HG02588 (cell line): ENCODE measurements at regions not wholly inside any gene's neighbourhood (a gene's known extent, or its start where the extent isn't known, plus 50 kb on each side); places are given as distances from the start of the nearest gene placed in this dataset.

Experiments used
- ATAC-seq: cut with Tn5 transposase; IDR thresholded peaks from one replicate; pipeline ENCODE4 v1.9.1; 2021; ENCODE audit warnings: mild to moderate bottlenecking, moderate library complexity; ENCODE audit not compliant: unreplicated experiment

DNA sequence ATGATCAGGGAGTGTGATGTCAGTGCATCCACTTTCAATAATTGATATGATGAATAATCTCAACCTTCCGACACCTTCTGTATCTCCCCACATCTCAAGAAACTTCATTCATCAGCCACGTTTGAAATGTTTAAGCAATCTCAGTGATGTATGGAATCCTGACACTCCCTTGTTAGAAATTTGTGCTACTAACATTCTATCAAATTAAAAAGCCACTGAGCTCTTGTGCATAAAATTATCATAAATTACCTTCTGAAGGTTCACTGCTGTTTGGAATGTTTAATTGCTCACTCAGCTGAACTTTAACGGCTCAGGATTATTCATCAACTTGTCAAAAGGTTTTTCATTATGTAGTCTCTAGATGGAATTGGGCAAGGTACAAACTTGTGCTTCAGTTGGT is 108.4 kb upstream of the DPH6 start:
- no peak for ATAC-seq

DNA sequence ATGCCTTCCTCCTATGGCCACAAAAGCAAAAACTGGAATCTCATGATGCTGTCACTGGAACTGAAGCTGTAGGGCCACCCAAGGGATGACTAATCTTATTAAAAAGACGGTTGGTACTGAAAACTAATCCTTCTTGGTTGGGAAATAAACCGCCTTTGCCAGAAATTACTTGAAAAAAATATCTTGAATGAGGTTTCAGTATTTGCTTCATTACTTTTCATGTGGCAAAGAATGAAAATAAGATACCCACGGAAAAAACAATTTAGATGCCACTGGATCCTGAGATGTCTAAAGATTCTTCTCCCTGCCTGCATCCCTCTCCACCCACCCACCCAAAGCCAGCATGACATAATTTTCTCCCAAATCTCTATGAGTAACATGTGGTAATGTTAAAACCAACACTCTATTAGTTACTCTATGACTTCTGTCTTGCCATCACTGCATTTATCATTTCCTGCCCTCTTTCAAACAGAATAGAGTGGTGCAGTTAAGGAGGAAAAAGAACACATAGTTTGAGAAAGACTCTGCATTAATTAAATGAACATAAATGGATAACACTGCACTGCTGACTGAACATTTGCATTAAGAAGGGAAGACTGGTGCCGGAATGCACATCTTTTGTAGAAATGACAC is 111.8 kb upstream of the DPH6 start:
- no peak for ATAC-seq

DNA sequence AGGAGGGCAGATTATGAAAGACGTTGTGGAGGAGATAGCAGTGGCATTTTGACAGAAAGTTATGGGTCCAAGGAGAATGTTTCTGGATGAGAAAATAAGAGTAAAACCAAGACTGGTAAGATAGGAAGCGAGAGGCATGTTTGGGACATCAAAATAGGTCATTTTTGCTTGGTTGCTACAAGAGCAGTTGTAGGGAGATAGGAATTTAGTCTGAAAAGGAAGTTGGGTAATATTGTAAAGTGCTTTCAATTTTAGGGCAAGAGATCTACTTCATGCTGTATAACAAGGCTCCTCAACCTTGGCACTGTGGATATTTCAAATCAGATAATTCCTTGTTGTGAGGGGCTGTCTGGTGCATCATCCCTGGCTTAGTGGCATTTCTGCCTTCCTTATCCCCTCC is 118.0 kb upstream of the DPH6 start:
- ATAC-seq: no peak

DNA sequence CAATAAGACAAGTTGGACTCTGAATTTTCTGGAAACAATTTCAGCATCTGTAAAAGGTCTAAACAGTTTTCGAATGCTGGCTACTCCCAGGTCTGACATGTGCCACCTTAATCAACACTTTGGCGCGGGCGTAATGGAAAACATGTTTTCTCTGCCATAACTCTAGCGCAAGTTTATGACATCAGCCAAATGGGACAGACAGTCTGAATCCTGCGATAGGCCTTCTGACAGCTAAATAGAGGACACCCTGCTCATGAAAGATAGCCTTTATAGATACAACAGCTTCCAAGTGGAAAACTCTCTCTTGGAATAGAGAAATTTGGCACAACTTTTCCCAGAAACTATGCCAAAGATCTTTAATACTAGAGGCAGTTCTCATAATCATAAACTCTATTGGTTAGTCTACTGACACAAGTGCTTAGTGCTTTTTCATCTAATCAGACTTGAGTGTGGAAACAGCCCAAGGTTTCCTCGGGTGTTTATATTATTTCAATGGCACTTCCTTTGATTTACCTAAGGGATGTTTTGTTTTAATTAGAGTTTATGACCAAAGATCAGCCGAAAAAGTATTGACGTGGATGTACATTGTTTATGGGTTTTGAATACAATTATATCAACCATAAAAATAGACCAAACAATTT is 120.1 kb upstream of the DPH6 start:
- no peak for ATAC-seq

DNA sequence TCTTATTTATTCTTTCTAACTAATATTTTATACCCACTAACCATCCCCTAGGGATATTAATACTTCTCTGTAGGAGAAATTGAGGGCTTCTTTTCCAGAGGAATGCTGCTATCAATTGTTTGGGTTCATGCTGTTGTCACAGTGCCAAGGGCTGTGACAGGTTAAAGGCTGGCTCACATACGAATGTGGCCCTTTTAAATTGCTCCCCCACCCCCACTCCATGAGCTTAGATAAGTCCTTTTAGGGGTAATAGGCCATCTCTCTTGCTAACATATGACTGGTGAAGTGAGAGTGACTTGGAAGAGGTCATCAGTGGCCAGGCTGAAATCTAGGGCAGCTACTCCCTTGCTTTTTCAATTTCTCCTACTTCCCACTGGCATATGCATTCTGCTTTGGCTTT is 121.9 kb upstream of the DPH6 start:
- ATAC-seq: no peak

DNA sequence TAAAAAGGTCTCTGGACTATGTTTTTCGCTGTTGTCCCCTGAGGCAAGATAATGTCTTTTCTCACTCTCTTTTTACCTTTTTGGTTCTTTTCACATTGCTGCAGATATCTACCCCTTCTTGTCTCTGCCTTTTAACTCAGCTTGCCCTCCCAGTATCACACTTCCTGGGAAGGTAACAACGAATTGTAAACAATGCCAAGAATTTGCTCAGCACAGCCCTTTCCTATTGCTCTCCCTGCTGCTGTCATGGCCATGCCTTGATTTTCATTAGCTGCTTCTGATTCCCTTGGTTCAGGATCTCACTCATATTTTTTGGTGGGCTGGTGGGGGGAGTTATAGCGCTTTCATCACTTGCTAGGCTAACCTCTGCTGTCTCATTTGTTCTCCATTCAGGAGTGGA is 123.1 kb upstream of the DPH6 start:
- ATAC-seq: no peak

DNA sequence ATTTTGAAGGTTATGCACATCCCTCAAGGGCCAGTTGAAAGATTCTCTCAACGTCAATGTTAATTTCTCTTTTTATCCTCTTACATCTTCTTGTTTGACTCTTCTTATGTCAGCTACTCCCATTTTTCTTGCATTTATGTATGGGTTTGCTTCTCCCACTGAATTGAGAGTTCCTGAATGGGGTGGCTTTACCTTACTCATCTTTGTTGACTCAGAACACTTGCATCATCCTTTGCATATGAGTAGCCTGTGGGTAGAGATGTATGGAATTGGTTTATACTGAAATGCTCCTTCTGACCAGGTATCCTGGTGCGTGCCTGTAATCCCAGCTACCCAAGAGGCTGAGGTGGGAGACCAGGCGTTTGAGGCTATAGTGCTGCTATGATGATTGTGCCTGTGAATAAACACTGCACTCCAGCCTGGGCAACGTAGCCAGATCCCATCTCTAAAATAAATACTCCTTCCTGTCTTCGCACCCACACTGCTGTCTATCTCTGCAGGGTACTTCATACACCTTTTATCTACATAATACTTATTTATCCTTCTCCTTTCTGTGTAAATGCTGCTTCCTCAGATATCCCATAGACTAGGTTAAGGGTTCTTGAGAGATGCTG is 123.6 kb upstream of the DPH6 start:
- ATAC-seq: no peak

DNA sequence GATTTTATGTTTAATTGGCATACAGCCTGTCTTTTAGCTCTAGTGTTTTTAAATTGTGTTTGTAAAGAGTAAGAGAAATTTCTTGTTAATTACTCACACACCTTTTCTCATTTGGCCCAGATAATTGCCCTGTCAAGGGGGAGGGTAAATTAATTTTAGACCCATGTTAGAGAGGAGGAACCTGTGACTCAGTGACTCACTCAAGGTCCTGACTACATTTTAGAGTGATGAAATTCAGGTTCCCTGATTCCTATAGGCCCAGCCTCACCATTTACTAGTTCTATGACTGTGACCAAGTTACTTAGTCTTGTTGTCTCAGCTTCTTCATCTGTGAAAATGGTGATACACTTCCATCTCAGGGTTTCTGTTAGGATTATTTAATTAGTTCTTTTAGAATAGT is 125.2 kb upstream of the DPH6 start:
- no peak for ATAC-seq

DNA sequence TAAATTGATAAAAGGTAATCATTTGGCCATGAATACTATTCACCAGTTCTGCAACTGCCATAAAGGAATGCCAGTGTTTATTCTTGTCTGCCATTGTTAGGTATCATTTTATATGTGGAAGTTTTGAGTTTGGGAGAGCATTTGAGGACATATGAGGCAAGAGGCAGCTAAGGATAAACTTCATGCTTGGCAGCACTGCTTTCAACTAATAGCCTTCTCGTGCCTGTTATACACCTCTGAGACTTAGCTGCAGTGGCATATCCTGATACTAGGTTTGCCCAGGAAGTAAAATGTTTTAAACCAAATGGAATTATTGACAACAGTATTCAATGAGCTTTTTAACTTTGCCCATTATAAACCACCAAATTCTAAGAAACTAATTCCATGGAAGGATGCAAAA is 126.0 kb upstream of the DPH6 start:
- ATAC-seq: no peak

DNA sequence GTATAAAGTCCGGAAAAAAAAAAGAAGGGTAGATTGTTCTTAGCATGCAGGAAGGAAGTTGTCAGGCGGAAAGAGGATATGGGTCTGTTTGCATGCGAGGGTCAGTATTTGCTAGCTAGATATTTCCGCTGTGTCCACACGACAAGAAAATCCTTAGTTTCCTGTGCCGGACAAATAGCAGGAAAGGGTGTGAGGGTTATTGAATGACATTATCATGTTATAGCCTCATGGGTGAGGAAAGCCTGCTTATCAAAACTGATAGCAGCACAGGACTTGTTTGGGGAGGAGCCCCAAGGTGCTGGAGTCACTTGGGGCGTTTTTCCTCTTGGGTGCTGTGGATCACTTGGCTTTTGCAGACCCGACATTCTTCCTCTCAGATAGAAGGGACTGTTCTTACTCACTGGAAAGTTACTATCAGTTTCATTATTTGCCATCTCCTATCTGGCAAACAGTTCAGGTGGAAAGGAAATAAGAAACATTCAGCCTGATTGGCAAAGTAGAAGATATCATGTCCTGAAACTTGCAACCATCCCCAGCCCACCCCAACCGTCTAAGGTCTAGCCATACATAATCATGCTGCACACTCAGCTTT is 127.2 kb upstream of the DPH6 start:
- ATAC-seq: peak; percentile 65

DNA sequence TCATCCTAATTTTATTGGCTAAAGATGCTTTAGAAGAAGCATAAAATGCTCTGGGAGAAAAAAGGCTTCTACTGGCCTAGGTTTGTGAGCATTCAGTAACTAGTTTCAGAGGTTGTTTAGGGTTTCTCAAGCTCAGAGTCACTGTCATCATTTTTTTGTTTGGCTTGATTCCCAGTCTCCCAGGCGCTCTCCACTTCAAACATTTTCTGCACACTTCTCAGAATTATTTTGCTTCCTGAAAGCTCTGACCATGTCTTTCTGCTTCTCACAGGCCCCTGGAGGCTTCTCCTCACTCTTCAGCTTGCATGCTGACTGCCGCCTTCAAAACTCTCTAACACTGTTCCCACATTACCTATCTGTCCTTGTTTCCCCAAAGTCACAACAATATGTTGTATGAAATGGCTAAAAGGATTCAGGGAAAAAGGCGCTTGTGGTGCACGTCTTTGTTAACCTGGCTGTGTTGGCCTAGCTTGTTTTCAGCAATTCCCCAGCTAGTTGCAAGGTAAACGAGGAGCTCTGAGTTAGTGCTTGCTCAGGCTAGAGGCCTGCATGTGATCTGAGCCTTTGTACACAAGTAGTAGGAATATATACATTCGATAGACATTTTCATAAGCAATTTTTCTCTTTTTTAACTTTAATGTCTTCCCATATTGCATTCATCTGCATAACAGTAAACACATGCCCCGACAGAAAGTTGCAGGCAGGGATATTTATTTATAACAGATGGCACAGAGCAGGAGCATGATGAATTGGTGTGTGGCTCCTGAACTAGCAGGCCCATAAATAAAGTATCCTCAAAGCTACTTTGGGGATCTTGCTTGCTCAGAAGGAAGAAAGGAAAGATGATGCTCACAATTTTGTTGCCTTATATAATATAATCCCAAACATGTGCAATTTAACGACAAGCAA is 129.2 kb upstream of the DPH6 start:
- no peak for ATAC-seq

DNA sequence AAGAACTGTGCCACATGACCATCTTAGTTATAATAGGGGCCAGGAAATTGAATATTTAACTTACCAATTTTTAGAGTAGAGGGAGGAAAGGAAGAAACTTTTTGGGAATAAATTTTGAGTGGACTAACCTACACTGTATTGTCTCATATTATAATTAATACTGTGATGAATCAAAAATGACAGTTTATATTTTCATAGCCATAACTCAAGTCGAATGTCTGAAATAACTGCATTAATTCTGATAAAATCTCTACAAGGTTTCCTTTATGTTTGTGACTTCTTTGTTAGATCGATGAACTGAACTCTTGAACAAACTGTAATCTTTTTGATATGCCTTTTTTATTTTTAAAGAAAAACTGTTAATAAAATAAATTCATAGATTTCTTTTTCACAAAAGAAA is 132.8 kb upstream of the DPH6 start:
- no peak for ATAC-seq

DNA sequence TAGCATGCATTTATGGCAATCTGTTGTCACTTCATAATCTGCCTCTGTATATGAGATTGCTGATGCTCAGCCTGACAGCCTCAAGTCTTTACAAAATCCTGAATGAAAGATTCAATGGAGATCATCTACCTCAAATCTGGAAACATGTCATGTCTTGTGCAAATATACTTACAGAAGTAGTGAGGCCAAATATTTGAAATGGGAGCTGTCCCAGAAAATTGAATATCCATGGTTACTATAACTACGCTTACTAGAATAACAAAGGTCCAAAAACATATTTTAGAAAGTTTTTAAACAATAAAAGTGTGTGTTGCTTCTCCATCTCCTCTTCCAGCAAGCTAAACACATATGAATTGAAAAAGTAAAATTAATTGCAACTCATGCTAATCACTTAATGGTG is 133.2 kb upstream of the DPH6 start:
- no peak for ATAC-seq

DNA sequence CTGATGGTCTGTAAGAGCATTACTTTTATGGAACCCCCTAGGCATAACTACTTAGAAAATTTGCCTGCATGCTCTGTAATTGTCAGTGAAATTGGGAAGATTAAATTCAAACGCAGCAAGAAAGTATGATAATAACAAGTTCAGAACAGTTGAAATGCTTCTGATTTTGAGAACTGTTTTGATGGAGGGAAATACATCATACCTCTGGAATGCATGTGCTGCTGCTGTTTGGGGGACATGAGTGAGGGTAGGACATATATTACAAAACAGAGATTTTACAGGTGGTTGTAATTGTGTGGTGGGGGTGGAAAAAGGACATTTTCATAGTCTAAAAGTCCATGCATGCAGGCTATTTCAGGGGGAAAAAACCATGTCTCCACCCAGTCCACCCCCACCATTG is 135.0 kb upstream of the DPH6 start:
- ATAC-seq: no peak

DNA sequence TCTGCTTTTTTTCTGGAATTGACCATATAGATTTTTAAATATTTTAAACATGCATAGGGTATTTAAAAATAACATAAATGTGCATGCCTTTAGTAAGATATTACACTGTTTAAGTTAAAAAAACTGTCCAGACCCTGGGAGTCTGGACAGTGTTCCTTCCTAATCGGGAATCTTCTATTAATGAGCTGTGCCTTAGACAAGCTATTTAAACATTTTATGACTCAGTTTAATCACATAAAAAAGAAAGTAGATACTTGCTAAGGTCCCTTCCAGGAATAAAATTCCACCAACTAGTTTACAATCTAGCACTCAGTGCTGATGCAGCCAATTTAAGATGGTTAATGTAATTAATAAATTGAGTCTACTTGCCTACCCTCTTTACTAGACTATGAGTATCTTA is 140.4 kb upstream of the DPH6 start:
- ATAC-seq: no peak

DNA sequence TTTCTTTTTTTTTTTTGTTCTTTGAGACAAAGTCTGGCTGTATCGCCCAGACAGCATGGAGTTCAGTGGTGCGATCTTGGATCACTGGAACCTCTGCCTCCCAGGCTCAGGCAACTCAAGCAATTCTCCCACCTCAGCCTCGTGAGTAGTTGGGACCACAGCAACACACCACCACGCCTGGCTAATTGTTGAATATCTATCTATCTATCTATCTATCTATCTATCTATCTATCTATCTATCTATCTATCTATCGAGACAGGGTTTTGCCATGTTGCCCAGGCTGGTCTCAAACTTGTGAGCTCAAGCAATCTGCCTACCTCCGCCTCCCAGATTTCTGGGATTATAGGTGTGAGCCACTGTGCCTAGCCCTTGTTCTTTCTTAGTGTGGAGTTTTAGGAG is 143.3 kb upstream of the DPH6 start:
- no peak for ATAC-seq

DNA sequence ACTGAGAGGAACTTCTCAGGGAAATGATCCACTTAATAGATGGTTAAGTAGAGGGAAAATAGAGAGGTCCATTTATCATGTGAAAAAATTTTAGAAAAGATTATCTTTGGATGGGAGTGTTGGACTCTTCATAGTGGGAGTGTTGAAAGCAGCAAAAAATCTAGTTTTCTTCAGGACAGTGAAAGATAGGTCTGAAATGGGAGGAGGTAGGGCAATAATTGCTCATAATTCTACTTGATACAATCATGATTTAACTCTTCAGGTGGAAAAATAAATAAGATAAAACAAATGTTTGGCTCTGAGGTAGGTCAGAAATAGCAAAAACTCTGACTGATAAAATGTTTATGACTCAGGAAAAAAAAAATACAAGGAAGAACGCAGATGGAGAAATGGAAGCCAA is 144.1 kb upstream of the DPH6 start:
- no peak for ATAC-seq

DNA sequence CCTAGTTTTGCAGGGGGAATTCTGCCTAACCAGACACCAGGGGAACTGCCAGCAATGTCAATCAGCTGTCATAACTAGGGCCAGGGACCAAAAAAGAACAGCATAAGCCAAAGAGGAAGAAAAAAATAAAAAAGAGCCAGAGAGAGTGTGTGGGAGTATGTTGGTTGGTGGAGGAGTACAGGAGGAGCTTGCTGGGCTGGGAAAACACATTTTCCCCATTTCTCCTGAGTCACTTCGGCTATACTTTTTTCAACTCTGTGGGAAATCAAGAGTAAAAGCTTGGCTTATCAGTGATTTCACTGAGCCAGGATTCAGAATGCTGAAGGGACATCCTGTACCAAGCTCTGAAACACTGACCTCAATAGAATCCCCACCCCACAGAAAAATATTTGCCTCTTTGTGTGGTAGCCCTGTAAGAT is 144.7 kb upstream of the DPH6 start:
- ATAC-seq: no peak

DNA sequence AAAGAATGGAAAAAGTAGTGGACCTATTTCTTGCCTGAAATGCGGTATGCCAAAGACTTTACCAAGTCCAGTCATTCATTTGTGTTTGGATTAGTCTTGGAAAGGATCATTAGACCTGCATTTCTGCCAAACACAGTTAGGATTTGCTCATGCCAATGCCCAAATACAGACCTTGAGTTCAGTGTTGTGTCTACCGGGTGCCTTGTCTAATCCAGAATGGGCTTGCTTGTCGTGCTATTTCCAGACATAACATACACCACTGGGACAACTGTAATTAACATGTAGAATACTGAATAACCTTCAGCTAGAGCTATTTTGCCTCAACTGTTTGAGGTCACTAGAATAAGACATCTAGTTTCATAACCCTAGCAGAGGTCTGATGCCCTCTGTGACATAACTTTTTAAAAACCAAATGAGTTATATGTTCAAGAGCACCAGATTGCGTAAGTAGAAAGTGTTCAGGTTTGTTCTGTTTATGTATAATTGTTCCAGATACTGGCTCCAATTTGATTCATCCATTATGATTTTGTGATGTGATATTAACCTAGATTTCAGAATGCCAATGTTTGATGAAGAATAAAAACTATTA is 145.3 kb upstream of the DPH6 start:
- no peak for ATAC-seq

DNA sequence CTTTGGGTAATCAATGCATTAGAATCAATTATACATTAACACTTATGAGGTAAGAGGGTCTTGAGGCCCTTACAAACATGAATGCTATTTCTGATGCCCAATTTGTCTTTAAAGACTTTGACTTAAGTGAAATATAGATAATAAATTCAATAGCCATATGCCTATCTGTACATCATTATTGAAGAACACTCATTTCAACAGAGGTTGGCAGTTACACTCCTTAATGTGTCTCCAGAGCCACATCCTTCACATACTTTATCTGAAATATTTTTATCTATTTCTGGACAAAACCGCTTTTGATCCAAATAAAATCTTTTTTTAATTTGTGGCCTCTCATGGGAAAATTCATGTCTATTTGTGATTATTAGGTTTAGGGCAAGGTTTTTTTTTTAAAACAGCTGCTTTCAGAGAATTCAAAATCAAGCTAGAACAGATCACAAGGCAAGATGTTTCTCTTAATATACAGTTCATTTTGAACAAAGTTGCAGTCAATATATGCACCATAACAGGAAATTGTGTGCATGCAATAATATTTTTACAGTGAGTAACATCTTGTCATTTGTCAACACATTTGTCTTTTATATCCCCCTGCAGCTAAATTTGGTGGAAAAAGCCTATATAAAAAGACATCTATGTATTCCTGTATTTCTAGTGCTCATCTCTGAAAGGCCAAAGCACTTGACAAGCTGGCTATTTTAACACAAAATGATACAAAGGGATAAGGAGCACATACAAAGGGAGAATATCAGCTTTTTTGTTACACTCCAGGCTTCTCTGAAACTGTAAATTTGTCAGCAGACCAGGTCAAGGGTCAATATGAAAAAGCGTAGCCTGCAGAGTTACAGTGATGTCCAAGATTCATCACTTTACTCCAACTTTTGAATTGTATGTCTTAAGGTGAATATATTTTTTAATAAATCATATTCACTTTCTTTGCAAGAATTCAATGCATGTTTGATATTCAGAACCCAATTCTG is 146.2 kb upstream of the DPH6 start:
- ATAC-seq: no peak
